ENCODE measurements at regions not wholly inside any gene's neighbourhood (a gene's known extent, or its start where the extent isn't known, plus 50 kb on each side); places are given as distances from the start of the nearest gene placed in this dataset.

DNA sequence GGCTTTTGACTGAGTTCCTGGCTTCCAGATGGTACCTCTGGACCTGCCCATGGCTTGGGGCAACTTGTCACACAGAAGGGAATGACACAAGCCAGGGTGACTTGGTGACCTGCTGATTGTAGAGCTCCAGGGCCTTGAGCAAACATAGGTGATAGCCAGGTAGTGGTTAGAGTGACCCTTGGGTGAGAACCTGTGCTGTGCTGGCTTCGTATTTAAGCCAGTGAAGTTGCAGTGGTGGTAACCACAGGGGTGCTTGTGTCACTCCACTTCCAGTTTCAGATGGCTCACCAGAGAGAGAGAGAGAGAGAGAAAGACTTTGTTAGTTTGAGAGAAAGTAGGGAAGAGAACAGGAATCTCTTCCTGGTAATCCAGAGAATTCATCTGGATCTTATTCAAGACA is 471.6 kb downstream of the ZIC3 start:
- no peak for TF ChIP-seq TGIF2 (CRISPR knock-in tag; IDR thresholded peaks at IDR 0.05)
- TF ChIP-seq KAT2B (IDR thresholded peaks at IDR 0.05; ENCODE audit: low read depth, low read length), result no peak
- TF ChIP-seq ZNF644 (tag; IDR thresholded peaks at IDR 0.05; ENCODE audit: low read depth), result no peak
- TF ChIP-seq KLF1 (tag; IDR thresholded peaks at IDR 0.05), result no peak
- no peak for TF ChIP-seq USF1 (CRISPR knock-in tag; IDR thresholded peaks at IDR 0.05)
- TF ChIP-seq FOXA1 (IDR thresholded peaks at IDR 0.05; ENCODE audit: borderline replicate concordance), result no peak
- TF ChIP-seq, protein P1, sequence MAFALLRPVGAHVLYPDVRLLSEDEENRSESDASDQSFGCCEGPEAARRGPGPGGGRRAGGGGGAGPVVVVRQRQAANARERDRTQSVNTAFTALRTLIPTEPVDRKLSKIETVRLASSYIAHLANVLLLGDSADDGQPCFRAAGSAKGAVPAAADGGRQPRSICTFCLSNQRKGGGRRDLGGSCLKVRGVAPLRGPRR (CRISPR knock-in tag; IDR thresholded peaks at IDR 0.05), result no peak
- TF ChIP-seq PHTF2 (CRISPR knock-in tag; IDR thresholded peaks at IDR 0.05), result no peak
- TF ChIP-seq SMAD1 (IDR thresholded peaks at IDR 0.05; ENCODE audit: low read depth, low read length, partially characterized antibody), result no peak
- no peak for TF ChIP-seq CTBP1 (IDR thresholded peaks at IDR 0.05; ENCODE audit: borderline replicate concordance)
- TF ChIP-seq MYBL2 (IDR thresholded peaks at IDR 0.05; ENCODE audit: low read depth), result no peak
- no peak for TF ChIP-seq MYBL2 (CRISPR knock-in tag; IDR thresholded peaks at IDR 0.05; ENCODE audit: borderline replicate concordance)
- TF ChIP-seq MED1 (CRISPR knock-in tag; IDR thresholded peaks at IDR 0.05; ENCODE audit: borderline replicate concordance), result no peak
- TF ChIP-seq, protein P2, sequence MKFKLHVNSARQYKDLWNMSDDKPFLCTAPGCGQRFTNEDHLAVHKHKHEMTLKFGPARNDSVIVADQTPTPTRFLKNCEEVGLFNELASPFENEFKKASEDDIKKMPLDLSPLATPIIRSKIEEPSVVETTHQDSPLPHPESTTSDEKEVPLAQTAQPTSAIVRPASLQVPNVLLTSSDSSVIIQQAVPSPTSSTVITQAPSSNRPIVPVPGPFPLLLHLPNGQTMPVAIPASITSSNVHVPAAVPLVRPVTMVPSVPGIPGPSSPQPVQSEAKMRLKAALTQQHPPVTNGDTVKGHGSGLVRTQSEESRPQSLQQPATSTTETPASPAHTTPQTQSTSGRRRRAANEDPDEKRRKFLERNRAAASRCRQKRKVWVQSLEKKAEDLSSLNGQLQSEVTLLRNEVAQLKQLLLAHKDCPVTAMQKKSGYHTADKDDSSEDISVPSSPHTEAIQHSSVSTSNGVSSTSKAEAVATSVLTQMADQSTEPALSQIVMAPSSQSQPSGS (CRISPR knock-in tag; IDR thresholded peaks at IDR 0.05), result no peak
- no peak for TF ChIP-seq XRCC4 (IDR thresholded peaks at IDR 0.05; ENCODE audit: extremely low read depth, insufficient read depth, insufficient read length)
- Histone ChIP-seq H3K9me1 (ENCODE audit: control insufficient read depth, insufficient read depth, low read length) (no peaks in the 10 kb centered on the region), H3K79me2 (ENCODE audit: control insufficient read depth, insufficient read depth, low read length) (no peaks in the 10 kb centered on the region), H3K4me1 (replicated peaks in 1 of 2; ENCODE audit: control insufficient read depth in 2 of 2, insufficient read depth in 2 of 2, low read length in 2 of 2) (no peaks in the 10 kb centered on the region), H4K20me1 (replicated peaks; ENCODE audit: control insufficient read depth, insufficient read depth, low read length) (no peaks in the 10 kb centered on the region), H3K27me3 (ENCODE audit: control insufficient read depth in 2 of 2, insufficient read depth in 2 of 2, low read length in 2 of 2) (no peaks in the 10 kb centered on the region), H2AFZ (ENCODE audit: low read depth, low read length) (no peak overlapping the region), H3K36me3 (ENCODE audit: control insufficient read depth, insufficient read depth, low read length) (no peaks in the 10 kb centered on the region), H3K27ac (ENCODE audit: extremely low read depth, low read depth, low read length) (no peak overlapping the region), H3K9me3 (replicated peaks; ENCODE audit: control insufficient read depth, insufficient read depth, low read depth, low read length) (no peaks in the 10 kb centered on the region), H3K4me3 (no peak overlapping the region), H3K4me2 (ENCODE audit: insufficient read depth, low read length) (no peak overlapping the region), H3K9ac (ENCODE audit: insufficient read depth in 1 of 2, low read depth in 2 of 2, low read length in 2 of 2) (no peak overlapping the region)
- CTCF ChIA-PET (ENCODE audit: low intra/inter-chr PET ratio), result no interaction called here
- intact Hi-C loops (cut with micrococcal nuclease) (no loop called here), in situ Hi-C loops (cut with MboI) (no loop called here)
- DNase-seq (ENCODE audit: extremely low read depth in 1 of 4, low spot score in 3 of 4) (no peak), FAIRE-seq (no peak), ATAC-seq (no peak)
- POLR2A ChIA-PET, result no interaction called here
- BruUV-seq (replicated peaks), result no TSS peak
- WGBS (ENCODE audit: insufficient coverage, low coverage, missing lambda C conversion rate), result 0% methylated on average over 1 of the region's 1 CpG

Measured in K562 (cell line).